ENCODE measurements at regions not wholly inside any gene's neighbourhood (a gene's known extent, or its start where the extent isn't known, plus 50 kb on each side); places are given as distances from the start of the nearest gene placed in this dataset.

DNA sequence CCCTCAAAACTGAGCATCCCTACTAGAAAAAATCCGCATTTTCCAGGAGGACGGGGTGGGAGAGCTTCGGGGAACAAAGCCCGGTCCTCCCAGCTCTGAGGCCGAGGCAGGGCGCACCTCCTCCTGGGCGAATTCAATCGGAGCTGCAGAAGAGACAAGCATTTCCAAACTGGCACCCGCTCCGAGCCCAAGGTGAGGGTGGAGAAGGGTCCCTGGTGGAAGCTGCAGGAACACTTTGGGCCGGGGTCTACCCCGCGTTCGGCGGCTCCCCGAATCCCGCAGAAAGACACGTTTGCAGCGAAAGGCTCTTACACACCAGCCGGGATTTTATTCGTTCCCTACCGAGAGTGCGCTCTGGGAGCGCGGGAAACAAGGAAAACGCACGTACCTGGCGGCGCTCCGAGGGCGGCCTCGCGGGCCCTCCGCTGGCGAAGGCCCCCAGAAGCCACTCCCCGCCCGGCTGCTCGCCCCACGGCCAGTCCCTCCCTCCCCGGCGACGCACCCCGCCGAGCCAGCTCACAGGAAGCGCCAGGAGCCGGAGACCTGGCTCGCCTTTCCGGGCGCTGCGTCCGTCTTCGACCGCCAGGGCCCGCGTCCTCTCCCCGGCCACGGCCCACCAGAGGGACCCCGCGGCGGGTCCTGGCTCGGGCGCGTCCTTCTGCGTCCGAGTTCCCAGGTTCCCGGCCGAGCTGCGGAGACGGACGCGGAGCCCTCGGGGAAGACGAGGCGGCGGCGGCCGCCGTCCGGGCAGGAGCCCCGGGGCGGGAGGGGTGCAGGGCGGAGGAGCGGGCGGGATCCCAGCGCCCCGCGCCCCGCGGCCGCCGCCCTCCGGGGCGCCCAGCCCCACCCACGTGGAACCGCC lies 49.8 kb upstream of the BAHCC1 start:
- DNase-seq: peak; percentile 17 to 42

Measured in stimulated activated CD4-positive, alpha-beta T cell treated with anti-CD3 and anti-CD28 coated beads, Interleukin-4, amount 100 ng/mL, for 4 hours (primary cell).